GM19328 (cell line): ENCODE measurements at regions not wholly inside any gene's neighbourhood (a gene's known extent, or its start where the extent isn't known, plus 50 kb on each side); places are given as distances from the start of the nearest gene placed in this dataset.

Source experiments
- ATAC-seq: cut with Tn5 transposase; IDR thresholded peaks from one replicate; pipeline ENCODE4 v1.9.1; 2021; ENCODE audit warnings: mild to moderate bottlenecking, moderate library complexity; ENCODE audit not compliant: unreplicated experiment

DNA sequence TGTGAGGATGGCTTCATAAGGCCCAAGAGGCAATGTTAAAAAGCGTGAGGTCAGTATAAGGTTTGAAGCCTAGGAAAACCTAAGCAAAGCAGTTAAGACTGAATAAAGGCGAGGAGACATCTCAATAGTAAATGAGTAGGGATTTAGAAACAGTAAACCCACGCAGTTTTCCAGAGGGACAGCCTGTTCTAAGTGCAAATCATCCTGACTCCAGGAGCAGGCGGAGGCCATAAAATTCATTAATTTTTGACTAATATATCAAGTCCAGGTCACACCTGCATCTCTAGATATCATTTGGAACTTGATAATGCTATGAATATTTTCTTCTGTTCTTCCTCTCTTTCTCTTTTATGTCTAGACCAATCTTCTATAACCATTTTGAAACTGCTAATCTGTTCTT is 597.0 kb upstream of the RGS18 start:
- ATAC-seq: no peak

DNA sequence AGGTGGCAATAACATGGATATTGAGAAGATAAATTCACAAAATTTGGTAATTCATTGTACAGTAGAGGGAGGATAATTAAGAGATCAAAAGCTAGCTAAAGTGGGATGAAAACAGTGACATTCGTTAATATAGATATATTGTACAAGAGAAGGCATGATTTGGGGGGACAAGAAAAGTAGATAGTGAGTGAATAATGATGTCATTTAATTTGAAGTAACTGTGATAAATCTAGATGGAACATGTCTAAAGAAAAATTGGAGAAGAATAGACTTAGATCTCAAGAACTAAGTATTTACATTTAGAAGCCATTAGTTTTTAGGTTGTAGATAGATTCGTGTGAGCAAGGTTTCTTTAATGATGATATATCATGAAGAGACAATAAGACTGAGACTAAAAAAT is 594.0 kb upstream of the RGS18 start:
- no peak for ATAC-seq

DNA sequence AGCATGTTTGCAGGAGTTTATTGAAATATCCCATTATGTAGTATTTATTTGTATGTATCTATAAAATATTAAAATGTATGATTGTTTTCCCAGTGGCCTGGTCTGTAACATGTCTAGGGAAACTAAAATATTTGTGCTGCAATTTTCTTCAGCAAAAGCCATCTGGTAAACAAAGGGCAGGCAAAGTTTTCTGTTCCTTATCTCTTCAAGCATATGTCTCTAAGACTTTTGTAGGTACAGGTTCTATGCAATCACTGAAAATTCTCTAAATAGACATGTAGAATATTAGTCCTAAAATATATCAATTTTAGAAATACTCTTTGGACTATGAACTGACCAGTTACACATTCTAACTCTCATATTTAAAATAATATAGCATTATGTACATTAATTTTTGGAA is 585.8 kb upstream of the RGS18 start:
- no peak for ATAC-seq

DNA sequence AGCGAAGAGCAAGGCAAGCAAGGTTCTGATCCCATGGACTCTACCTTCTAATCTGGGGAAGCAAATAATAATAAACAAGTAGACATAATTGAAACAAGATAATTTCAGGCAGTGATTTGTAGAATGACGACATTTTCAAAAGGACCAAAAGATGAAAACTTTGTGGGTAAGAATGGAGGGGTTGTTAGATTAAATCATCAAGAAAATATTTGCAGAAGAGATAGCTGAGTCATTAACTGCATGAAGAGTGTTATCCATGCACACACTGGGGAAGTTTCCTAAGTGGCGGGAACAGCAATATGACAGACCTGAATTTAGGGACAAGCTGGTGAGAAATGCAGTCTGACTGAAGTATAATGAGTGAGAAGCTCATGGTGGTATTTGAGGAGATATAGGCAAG is 583.1 kb upstream of the RGS18 start:
- no peak for ATAC-seq

DNA sequence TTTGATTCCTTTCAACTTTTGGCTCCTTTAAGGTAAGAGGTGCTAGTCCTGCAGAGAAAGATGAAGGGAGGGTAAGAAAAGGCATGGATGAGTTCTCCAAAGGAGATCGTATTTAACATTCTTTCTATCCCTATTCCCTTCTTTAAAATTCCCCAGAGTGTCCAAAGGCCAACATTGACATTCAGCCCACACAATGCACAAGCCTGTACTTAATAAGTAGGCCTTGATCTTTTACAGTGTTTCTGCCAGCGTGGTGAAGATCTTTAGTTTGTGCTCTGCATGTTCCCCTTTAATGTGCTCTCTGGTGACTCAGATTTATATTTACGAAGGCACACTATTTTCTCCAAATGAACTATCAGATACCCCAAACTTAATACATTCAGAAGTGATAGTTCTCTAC is 582.5 kb upstream of the RGS18 start:
- ATAC-seq: no peak

DNA sequence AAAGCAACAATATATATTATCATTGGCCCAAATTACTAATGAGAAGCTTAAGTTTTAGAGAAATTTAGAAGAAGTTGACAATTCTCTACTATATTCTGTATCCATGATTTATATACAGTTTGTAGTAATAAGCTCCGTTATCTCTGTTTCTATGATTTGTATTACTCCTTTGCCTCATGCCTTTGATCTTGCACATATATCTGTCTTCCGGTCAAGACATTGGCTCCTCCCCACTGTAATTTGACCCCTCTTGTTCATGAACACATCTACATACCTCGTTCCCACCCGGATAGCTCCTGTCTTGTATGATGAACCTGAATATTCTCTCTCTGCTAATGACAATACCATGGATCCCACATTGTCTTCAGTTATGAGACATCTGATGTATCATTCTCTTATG is 581.0 kb upstream of the RGS18 start:
- ATAC-seq: no peak

DNA sequence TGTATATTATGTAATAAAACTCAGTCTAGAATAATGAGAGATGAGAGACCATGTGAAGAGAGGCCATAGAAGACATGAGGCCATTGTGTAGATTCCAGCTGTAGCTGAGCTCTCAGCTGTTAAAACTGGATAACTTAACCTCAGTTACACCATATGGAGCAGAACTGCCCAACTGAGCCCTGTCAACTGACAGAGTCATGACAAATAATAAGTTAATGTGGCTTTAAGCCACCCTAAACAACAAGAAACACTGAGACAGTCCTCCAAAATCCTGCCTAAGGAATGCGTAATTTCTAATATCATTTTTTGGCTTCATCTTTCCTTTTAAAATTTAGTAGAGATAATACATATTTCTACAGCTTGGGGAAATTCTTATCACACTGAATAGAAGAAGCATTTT is 580.0 kb upstream of the RGS18 start:
- no peak for ATAC-seq

DNA sequence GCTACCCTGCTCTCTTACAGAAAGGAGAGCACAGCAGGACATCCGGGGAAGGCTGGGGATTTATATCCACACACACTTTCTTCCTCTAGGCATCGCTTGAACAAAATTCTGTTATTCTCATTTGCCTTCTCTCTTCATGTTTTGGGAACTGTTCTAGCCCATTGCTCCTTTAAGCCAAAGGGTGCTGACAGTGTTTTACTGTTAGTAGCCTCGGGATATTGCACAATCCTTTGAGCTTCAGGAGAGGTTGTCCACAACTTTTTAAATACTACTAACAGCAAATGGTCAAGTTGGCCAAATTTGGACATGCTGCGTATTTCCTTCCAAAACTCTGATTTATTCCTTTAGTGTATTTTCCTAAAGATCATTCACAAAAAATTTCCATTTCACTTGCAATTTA is 579.2 kb upstream of the RGS18 start:
- no peak for ATAC-seq

DNA sequence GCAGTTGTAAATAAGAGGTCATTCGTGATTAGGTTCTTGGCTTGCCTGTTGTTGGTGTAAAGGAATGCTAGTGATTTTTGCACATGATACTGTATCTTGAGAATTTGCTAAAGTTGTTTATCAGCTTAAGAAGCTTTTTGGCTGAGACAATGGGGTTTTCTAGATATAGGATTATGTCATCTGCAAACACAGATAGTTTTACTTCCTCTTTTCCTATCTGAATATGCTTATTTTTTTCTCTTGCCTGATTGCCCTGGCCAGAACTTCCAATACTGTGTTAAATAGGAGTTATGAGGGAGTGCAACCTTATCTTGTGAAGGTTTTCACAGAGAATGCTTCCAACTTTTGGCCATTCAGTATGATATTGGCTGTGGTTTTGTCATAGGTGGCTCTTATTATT is 576.1 kb upstream of the RGS18 start:
- peak; percentile 77 for ATAC-seq

DNA sequence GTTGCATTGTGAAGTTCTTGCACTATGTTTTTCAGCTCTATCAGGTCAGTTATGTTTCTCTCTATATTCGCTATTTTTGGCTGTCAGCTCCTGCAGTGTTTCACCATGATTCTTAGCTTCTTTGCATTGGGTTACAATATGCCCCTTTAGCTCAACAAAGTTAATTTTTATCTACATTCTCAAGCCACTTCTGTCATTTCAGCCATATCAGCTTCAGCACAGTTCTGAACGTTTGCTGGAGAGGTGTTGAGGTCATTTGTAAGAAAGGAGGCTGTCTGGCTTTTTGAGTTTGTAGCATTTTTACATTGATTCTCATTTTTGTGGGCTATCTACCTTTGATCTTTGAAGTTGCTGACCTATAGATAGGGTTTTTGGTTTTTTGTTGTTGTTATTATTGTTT is 573.2 kb upstream of the RGS18 start:
- ATAC-seq: no peak

DNA sequence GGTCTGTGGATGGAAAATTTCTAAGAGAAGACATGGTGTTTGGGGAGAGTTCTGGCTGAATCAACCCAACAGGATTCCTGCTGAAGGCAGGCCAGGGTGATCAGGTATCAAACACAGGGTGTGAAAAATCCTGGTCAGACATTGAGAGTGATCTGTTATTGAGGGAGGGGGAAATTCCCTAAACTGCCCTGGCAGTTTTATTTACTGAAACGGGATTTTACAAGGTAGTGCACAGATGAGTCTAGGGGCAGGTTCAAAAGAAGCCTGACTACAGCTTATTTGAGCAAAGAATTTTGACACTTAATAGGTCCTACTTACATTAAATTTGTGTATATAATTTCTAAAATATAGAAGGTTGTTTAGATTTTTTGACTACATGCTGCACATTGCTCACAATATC is 569.4 kb upstream of the RGS18 start:
- ATAC-seq: no peak

DNA sequence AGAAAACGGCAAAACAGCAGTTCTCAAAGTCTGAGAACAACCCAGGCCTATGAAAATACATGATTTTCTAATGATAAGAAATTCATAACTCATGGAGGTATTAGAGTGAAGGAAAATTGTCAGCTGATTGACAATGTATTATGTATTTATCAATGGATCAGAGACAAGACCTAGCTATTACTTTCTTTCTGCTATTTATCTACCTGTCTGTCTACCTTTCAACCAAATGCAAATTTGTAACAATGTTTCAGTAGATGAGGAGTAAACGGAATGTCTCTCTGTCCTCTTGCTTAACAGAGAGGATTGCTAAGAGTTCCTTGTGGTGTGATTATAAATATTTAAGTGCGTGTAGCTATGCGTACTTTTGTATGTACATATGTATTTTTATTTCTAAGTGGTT is 568.7 kb upstream of the RGS18 start:
- ATAC-seq: no peak

DNA sequence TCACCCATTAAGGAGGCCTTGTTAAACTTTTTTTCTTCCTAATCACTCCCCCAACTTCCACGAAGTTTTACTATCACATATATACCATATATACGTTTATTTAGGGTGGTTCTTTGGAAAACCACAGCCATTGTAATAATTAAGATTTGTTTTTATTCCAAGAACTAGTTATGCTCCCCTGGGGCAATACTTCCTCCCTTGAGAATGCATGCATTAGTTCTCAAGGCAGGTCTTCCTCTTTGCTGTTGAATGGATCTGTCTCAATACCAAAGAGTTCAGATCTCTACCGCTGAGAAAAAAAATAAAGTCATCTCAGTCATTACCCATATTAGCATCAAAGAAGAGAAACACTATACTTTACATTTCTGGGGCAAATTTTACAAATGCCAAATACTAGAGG is 567.7 kb upstream of the RGS18 start:
- ATAC-seq: no peak

DNA sequence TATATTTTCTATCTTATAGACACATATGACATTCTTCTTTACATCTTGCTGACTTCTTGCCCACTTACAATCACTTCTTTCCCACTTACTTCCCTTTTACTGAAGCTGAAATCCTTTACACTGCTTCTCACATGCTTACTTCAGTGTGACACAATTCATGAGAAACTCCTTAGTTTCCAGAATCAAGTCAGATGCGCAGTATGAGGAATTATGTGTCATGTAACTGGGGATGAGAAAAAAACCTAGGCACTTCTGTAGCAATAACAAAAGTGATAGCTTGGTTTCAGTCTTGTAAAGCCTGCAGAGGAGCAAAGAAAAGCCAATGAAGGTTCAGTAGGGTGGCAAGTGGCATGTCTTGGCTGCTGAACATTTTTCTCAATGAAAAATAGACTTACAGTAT is 566.2 kb upstream of the RGS18 start:
- no peak for ATAC-seq

DNA sequence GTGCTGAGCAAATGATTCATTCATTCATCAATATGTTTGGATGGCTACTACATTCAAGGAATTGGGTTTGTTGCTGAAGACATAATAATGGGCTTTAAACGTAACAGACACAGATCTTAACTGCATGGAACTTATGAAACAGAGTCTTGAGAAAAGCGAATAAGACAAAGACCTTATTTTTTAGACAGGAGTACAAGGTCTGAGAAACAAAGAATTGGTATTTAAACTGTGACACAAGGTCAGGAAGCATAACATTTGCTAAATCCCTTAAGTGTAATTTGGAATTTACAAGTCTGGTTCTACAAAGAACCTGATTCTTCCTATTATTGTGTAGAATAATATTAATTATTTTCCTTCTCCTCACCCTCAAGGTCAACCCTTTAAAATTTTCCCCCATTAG is 565.4 kb upstream of the RGS18 start:
- ATAC-seq: no peak

DNA sequence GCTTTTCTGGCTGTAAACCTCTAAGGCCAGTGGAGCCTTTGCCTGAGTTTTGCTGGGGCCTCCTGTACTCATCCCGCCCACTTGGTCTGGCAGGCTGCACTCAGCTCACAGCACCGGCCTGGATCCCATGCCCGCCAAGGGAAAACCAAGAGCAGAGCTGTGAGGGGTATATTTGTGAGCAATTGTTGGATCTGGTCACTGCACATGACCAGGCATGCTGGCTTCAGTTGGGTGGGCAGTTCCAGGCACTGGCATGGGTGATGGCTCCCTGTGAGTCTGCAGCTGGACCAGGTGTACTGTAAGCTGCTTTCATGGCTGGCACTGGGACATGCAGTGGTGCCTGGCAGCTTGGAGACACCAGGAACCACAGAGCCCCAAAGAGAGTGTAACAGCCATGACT is 563.1 kb upstream of the RGS18 start:
- no peak for ATAC-seq

DNA sequence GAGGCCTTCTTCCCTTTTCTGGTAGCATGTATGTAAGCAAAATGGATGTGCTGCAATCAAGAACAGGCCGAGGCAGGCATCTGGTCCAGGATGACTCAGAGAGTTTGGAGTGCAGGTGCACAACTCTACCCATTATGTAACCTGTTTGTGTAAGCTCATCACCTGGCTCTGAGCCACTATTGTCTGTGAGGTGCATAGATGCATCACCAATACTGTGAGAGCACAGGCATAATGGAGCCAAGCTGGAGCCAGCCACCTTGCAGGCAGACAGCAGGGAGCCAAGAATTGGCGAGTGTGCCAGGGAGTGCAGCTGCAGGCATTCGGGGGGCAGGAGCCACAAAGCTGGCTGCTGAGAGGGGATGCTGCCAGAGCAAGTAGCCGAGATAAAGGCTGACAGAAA is 549.9 kb upstream of the RGS18 start:
- ATAC-seq: no peak

DNA sequence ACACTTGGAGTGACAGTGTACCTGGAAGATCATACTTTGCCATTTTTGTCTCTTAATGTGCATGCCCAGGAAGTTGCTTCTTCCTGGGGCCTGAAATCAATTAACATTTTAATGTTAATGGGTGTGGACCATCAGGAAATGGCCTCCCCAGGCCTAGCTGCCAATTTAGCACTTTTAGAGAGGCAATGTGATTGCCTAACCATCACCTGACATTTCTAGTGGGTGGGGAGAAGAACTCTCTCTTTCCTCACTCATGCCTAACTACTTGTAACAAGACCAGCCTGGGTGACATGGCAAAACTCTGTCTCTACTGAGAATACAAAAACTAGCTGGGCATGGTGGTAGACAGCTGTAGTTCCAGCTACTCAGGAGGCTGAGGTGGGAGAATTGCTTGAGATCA is 549.0 kb upstream of the RGS18 start:
- no peak for ATAC-seq

DNA sequence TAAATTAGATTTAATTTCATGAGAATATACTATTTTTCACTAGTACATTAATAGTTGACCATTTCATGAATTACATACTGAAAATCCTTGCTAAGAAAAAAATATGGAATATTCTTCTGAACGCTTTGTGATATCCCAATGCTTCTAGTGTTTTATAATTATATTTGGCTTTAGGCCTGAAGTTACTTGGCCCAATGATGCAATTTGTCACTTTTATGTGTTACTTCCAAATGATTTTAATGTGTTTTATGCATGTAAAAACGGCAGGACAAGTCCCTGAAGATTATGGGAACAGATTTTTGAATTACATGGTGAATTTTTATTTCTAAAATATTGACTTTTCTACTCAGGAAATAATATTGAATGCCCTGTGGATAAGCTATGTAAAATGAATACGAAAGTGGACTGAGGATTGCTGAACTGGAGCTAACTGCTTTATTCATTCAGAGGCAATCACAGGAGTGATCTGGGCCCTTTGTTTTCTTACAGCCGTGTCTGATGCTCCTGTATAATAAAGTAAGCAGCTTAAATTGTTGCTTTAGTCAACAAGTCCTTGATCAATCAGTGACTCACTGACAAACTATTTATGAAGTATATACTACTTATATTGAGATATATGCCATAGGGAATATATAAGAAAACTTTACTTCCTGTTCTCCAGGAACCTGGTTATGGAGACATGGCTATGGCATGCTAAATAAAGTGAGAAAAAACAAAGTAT is 543.0 kb upstream of the RGS18 start:
- no peak for ATAC-seq

DNA sequence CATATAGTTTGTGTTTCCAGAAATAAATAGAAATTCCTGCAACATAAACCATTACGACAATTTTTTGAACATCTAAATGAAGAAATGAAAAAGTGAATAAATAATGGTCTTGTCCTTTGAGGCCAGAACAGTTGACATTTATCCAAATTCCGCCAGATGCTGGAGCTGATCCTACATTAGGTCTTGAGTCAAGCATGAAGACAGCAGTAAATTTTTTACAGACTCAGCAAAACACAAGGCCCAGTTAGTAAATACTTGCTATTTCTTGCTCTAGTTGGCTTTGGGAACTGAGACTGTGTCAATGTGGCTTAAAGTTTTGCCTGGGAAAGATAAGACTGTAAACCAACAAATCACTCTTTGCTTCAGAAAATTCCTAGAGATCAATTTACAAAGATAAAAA is 540.1 kb upstream of the RGS18 start:
- no peak for ATAC-seq

DNA sequence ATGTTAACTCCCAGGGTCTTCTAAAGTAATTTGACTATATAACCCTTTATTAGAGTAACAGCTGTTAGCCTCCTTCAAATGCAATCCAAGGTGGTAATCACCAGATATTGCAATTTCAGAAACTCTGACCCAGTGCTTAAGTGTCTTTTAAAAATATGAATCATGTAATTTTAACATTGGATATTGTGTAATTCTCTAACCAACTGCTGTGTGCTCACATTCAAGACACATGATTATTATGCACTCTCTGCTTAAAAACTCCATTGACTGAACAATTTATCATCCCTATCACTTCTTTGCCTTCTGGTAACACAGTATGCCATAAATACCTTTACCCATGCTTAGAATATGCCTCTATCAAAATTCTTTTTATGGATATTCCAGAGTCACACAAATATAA is 537.4 kb upstream of the RGS18 start:
- ATAC-seq: no peak

DNA sequence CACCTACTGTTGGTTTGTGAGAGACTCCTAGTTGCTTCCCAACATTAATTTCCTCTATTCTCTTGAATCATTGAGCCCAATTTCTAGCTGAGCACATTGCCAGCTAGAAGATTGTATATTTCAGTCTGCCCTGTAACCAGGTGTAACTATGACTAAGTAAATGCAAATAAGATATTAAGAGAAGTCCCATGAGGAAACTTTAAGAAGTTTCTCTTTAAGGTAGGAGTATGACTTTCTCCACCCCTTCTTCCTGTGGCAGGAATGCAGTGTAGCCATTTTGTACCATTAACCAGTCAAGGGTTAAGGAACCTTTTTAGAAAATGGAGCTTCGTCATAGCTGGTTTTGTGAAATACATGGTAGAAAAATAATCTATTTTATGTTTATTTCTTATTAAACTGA is 534.2 kb upstream of the RGS18 start:
- ATAC-seq: no peak

DNA sequence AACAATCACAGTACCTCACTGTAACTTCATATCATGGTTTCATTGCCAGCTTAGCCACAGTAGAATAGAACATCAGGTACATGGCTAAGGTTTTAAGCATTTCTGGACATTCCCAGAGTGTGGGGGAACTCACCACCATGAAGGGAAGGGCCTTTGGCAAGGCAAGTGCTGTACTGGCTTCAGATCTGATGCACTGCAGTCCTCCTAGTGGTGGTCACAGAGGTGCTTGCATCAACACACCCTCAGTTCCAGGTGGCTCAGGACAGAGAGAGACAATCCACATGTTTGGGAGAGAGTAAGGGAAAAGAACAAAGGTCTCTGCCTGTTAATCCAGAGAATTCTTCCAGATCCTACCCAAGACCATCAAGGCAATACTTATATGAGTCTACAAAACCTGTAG is 528.4 kb upstream of the RGS18 start:
- ATAC-seq: no peak
